HG02610 (cell line): ENCODE measurements at regions not wholly inside any gene's neighbourhood (a gene's known extent, or its start where the extent isn't known, plus 50 kb on each side); places are given as distances from the start of the nearest gene placed in this dataset.

Experiments used
- ATAC-seq: cut with Tn5 transposase; IDR thresholded peaks from one replicate; pipeline ENCODE4 v1.9.1; 2021; ENCODE audit warnings: mild to moderate bottlenecking, moderate library complexity; ENCODE audit not compliant: unreplicated experiment

DNA sequence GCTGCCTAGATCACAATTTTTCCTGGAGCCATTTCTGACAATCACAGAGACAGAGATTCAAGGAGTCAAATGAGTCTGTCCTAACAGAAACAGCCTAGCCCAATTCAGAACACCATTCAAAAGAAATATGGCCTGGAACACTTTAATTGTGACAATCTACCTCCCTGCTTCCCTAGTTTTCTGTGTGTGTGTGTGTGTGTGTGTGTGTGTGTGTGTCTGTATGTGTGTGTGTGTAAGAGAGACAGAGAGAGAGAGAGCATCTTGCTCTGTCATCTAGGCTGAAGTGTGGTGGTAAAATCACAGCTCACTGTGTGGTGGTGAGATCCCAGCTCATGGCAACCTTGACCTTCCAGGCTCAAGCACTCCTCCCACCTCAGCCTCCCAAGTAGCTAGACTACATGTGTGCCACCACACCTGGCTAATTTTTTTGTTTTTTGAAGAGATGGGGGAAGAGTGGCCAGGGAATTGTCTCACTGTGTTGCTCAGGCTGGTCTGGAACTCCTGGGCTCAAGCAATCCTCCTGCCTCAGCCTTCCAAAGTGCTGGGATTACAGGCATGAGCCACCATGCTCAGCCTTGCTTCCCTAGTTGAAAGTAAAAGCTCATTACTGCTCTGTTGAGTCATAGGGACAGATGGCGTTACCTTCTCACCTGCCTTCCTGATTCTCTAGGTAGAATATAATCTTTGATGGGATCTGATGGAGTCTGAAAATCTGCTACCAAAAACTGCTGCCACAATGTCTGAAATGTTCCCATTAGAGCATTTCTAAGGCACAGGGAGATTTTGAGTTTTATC, 89.6 kb upstream of the BEND6 start:
- no peak for ATAC-seq

- ATAC-seq: no peak
These were observed 90.7 kb upstream of the BEND6 start for GRCh38 chr6:56864171-56864616.

DNA sequence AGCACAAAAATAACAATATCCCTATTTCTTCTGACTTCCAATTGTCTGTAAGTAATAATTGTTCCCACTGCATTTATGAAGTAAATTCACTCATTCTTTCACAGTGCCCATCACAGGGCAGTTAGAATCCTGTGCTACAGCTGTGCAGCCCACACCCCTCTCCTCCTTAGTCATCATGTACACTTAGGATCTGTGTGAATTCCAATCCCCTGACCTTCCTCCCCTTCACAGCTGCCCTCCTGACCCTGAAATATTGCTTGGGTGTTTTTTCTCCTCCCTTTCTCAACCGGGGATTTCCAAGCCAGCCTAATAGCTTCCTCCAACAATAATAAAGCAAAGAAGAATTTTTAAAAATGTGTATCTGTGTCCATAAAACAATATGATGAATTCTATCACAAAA, 91.5 kb upstream of the BEND6 start:
- no peak for ATAC-seq

DNA sequence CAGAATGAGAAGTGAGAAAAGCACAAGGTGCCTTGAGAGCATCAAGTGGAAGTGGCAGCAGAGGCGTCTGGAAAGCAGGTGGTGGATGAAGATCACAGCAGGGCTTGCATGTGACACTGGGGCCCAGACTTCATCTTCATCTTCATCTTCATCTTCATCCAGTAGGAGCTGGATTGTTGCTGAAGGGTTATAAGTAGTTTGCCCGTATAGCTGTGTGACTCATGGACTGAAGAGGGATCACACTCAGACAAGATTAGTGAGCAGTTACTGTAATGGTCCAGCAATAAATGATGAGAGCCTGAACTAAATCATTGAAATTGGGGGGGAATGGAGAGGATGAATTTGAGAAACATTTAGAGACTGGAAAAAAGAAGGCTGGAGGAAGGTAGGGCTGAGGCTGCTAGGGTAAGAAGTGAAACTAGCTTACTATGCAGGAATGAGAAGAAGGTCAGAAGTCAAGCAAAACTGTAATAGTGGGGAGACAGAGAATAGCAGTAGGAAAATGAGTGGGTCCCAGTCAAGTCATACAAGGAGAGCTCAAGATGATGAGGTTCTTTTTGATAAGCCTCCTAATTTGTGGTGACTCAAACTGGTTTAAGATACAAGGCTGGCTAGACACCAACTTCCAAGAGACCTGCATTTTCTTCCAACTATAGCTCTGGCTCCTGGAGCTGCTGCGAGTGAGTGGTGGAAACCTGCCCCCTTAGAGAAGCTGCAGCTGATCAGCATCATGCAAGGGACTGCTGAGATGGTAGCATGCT, 92.3 kb upstream of the BEND6 start:
- ATAC-seq: peak; percentile 59

DNA sequence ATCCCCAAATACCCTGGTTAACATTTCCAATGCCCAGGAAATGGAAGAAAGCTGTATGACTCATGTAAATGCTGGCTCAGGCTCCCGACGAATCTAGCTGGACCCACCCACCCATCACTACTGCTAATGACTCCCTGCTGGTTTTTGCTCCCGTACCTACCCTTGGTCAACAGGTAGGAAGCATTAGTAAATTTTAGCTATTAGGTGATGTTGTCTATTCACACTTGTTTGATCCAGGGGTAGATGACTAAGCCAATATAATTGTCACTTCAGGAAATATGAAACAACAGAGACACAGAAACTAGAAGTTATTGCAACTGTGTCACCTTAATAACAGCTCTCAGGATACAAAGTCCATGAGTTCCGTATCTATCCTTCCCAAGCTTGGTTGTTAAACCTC, 94.4 kb upstream of the BEND6 start:
- no peak for ATAC-seq

GRCh38 chr6:56856036-56856580, 98.8 kb upstream of the BEND6 start:
- no peak for ATAC-seq

- ATAC-seq: no peak
These were observed 100.8 kb upstream of the BEND6 start for GRCh38 chr6:56854086-56854485.

DNA sequence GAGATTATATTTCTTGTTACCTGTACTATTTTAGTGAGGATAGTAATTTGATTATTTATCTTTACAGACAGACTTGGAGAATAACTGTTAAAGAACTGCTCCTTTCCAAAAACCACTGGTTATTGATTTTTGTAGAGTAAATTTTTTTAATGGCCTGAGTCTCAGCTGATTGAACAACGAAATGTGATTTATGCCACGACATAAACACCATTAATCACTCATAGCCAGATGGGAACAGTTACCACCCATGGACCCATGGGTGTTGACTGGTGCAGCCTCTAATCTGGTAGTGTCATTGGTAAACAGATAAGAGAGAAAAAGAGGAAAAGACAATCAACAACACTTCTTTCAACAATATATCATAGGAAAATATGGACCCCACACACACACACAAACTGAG, 101.4 kb upstream of the BEND6 start:
- ATAC-seq: no peak

GRCh38 chr6:56852260-56853010, 102.5 kb upstream of the BEND6 start:
- ATAC-seq: peak; percentile 1

GRCh38 chr6:56851541-56852259, 103.2 kb upstream of the BEND6 start:
- ATAC-seq: peak; percentile 95

DNA sequence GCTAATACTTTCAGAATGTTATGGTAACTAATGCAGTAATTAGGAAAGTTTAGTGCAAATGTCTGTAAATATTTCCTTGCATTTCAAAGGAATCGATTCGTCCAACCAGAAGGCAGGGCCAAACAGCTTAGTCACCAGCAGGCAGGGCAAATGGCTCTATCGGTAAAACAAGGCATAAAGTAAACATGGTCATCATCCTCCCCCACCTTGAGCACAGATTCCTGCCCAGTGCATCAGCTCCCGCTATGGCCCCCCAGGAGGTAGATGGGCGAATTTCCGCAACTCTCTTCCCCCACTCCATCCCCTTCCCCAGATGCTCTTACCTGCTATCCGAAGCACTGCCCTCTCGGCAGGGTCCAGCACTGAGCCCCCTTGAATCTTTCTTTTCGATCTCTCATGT, 103.8 kb upstream of the BEND6 start:
- no peak for ATAC-seq

DNA sequence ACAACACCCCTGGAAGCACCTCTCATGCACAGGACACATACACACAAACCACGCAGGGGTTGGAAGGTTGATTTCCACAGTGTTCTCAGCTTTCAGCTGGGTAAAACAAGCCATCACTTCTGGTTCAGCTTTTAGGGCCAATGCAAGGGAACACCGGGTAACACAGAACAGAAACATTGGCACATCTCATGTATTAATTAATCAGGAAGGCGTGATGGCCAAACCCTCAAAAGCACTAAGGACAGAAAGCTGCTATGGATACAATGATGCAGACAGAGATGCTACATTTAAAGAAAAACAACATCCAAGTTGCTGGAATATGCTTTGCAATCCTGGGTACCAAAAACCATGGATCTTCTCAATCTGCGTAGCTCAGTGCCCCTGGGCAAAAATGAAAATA, 104.3 kb upstream of the BEND6 start:
- ATAC-seq: no peak

DNA sequence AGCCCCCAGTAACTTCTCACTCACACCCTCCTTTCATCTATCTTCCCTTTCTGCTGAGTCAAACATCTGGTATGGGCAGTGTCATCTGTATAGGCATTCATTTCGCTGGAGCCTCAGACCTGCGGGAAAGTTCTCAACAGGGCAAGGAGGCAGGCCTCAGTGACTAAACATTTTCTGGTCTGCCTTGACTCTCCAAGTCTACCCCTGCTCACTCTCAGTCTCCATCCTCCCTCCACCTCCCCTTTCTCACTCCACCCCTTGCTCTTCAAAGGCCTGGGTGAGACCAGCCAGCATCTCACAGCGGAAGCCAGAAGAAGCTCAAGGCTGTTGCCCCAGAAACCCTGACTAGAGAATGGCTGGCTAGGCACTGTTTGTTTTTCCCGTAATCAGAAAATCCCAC, 105.0 kb upstream of the BEND6 start:
- no peak for ATAC-seq

- ATAC-seq: no peak
These were observed 106.8 kb upstream of the BEND6 start for GRCh38 chr6:56848105-56848504.

- no peak for ATAC-seq
These were observed 109.9 kb upstream of the BEND6 start for GRCh38 chr6:56845032-56845431.

- ATAC-seq: peak; percentile 88
These were observed 111.2 kb upstream of the BEND6 start for GRCh38 chr6:56843476-56844349.

GRCh38 chr6:56842686-56843475, 112.0 kb upstream of the BEND6 start:
- ATAC-seq: peak; percentile 16

DNA sequence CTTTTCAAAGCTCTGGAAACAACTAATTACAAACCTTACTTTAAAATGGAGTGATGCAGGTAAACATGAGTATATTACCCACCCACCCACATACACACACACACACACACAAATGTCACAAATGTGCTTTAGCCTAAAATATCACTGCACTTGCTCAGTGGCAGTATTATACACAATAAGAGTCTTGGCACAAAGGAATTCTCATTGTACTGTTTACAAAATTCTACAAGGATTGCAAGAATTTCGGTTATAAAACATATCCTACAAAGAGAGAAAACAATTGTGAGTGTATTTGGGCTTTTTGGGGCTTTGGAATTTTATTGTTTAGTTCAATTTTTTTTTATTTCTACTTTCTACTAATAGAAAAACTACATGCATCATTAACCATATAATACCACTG, 113.2 kb upstream of the BEND6 start:
- no peak for ATAC-seq

DNA sequence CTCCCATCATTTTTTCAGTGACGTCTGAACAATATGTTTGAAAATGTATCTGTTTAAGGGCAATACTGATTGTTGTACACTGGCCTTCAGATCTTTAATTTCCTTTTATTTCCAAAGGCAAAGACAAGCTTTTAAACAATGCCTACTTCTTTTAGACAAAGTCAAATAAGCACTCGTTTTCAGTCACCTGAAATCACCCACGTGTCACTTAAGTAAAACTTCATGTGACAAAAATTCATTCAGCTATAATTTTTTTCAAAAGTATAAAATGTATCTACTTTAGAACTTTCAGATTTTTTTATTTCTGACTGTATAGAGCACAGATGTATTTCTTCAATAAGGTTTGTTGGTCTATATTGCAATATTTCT, 113.5 kb upstream of the BEND6 start:
- no peak for ATAC-seq
